ENCODE measurements at regions not wholly inside any gene's neighbourhood (a gene's known extent, or its start where the extent isn't known, plus 50 kb on each side); places are given as distances from the start of the nearest gene placed in this dataset.

DNA sequence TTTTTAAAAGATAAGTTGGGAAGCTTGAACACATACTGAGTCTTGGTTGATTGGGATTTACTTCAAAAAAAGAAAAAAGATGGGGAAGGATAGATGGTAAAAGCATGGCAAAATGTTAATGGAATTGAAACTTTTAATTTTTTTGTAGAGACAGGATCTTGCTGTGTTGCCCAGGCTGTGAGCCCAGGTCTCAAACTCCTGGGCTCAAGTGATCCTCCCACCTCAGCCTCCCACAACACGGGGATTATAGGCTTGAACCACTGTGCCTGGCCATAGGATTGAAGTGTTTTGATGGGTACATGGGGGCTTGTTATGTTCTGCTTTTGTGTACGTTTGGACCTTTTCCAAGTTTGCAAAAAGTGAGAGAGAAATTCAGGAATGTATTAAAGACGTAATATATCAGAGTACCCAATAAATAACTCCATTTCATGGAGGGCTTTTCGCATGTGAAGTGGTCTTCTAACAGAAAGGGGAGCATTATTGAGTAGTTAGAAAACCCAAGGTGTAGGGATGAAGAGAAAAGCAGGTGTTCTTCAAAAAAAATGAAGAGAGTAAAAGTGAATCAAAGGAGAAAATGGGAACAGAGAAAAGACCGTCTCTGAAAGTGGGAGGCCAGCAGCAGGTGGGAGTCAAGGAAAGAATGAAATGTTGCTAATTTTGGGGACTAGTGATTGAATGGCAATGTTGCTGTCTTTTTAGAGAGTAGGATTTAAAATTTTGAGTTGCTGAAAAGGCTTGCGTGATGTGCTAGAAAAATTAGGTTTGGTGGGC lies 55.2 kb downstream of the GARRE1 start:
- Histone ChIP-seq H3K79me2 (ENCODE audit: control insufficient read depth in 1 of 2, insufficient read depth in 2 of 2, low read length in 2 of 2) (0 out of 4 replicates have a peak, but pooled peaks cover 0 to 8% of the 10 kb centered on the region in 2 experiments), H3K27ac (ENCODE audit: low read depth, low read length) (no peak overlapping the region)
- TF ChIP-seq ZNF274 (IDR thresholded peaks at IDR 0.05; ENCODE audit: borderline replicate concordance, extremely low read depth, low read length), result no peak
- no peak for TF ChIP-seq TCF12 (IDR thresholded peaks at IDR 0.05; ENCODE audit: low read depth, low read length)
- no peak for TF ChIP-seq CREB1 (IDR thresholded peaks at IDR 0.05)
- TF ChIP-seq CTBP2 (IDR thresholded peaks at IDR 0.05; ENCODE audit: borderline replicate concordance, insufficient read depth, insufficient read length, low read length), result no peak
- no peak for TF ChIP-seq CHD2 (IDR thresholded peaks at IDR 0.05; ENCODE audit: low read length)
- no peak for TF ChIP-seq MAFK (IDR thresholded peaks at IDR 0.05; ENCODE audit: low read depth, low read length)
- no peak for TF ChIP-seq JUND (IDR thresholded peaks at IDR 0.05; ENCODE audit: low read length)
- no peak for TF ChIP-seq RXRA (IDR thresholded peaks at IDR 0.05; ENCODE audit: insufficient read depth, low read depth, low read length)
- TF ChIP-seq POU5F1 (IDR thresholded peaks at IDR 0.05; ENCODE audit: low read depth, low read length), result no peak
- no peak for TF ChIP-seq SIRT6 (IDR thresholded peaks at IDR 0.05; ENCODE audit: low read length)
- no peak for TF ChIP-seq NRF1 (IDR thresholded peaks at IDR 0.05; ENCODE audit: low read depth, low read length)

More for the DNA sequence above, 55.2 kb downstream of the GARRE1 start:
- no peak overlapping the region for H2BK20ac ChIP-seq (ENCODE audit: low read length)
- H3K23me2 ChIP-seq (ENCODE audit: low read depth, low read length), result no peaks in the 10 kb centered on the region
- no peak overlapping the region for H3K9ac ChIP-seq (replicated peaks in 1 of 4; ENCODE audit: extremely low read depth in 1 of 4, low read depth in 3 of 4, low read length in 3 of 4)
- DNase-seq (ENCODE audit: low read depth in 1 of 2, low spot score in 2 of 2) (no peak), FAIRE-seq (no peak)
- no peak overlapping the region for H3K18ac ChIP-seq (ENCODE audit: extremely low read depth, low read length)
- no peak overlapping the region for H3K14ac ChIP-seq (ENCODE audit: insufficient read length)
- H3K56ac ChIP-seq (replicated peaks; ENCODE audit: insufficient read length, low read depth, low read length), result no peak overlapping the region
- H4K20me1 ChIP-seq (replicated peaks in 1 of 2; ENCODE audit: control insufficient read depth in 1 of 2, insufficient read depth in 2 of 2, low read length in 2 of 2), result peaks cover 0 to 2% of the 10 kb centered on the region in 2 experiments
- H2BK120ac ChIP-seq (replicated peaks; ENCODE audit: low read depth, low read length), result no peak overlapping the region
- no peaks in the 10 kb centered on the region for H3K36me3 ChIP-seq (ENCODE audit: control insufficient read depth in 2 of 4, insufficient read depth in 4 of 4, low read length in 3 of 4)
- H3K23ac ChIP-seq (ENCODE audit: insufficient read length), result no peak overlapping the region
- 87% methylated on average over 6 of the region's 6 CpGs; no CpG with 5 or more reads in 1 of the 2 experiments for WGBS, 2 experiments (ENCODE audit: extremely low coverage in 1 of 2, insufficient coverage in 1 of 2, insufficient read length in 1 of 2, insufficient replicate concordance in 2 of 2, low coverage in 1 of 2, low lambda C conversion rate in 2 of 2, missing lambda C conversion rate in 1 of 2)
- H3K9me3 ChIP-seq (ENCODE audit: insufficient read depth in 2 of 2, low read depth in 1 of 2, low read length in 1 of 2), result no peaks in the 10 kb centered on the region
- no peak overlapping the region for H2BK15ac ChIP-seq (ENCODE audit: low read length)
- H2BK5ac ChIP-seq (ENCODE audit: low read depth, low read length), result no peak overlapping the region
- H2AFZ ChIP-seq (ENCODE audit: low read length), result no peak overlapping the region
- no peak overlapping the region for H3K4me2 ChIP-seq (ENCODE audit: insufficient read depth in 1 of 2, low read depth in 2 of 2, low read length in 2 of 2)
- ChIA-PET POLR2A (ENCODE audit: partially characterized antibody) (no interaction called here), CTCF (ENCODE audit: partially characterized antibody) (interaction anchor here (1.2 kb wide), 1 partner anchor 50 kb away, joined by 3 read pairs; no protein-coding TSS in a partner anchor)
- H4K91ac ChIP-seq (replicated peaks; ENCODE audit: insufficient read length, low read length), result no peak overlapping the region
- no peak overlapping the region for H4K8ac ChIP-seq (ENCODE audit: extremely low read depth, insufficient read depth, low read length)
- H3K4me3 ChIP-seq (ENCODE audit: extremely low read depth in 1 of 4, insufficient read depth in 2 of 4, low read depth in 3 of 4, low read length in 4 of 4), result no peak overlapping the region
- H3K4me1 ChIP-seq (replicated peaks in 1 of 4; ENCODE audit: control insufficient read depth in 3 of 4, insufficient read depth in 4 of 4, low read length in 3 of 4), result peaks cover 3 to 13% (median 12%) of the 10 kb centered on the region in 4 experiments
- no peak overlapping the region for H4K5ac ChIP-seq (ENCODE audit: insufficient read length, low read depth, low read length)
- peaks cover 2% of the 10 kb centered on the region; the same call in 1 of the 2 replicates for H3K79me1 ChIP-seq (ENCODE audit: low read depth, low read length)
- H3K27me3 ChIP-seq (replicated peaks in 1 of 4; ENCODE audit: control insufficient read depth in 3 of 4, extremely low read depth in 1 of 4, insufficient read depth in 3 of 4, low read length in 3 of 4), result no peaks in the 10 kb centered on the region
- no peak overlapping the region for H2AK5ac ChIP-seq (ENCODE audit: low read depth, low read length)
- H3K4ac ChIP-seq (replicated peaks; ENCODE audit: insufficient read length, low read depth, low read length), result no peak overlapping the region
- no peak overlapping the region for H2BK12ac ChIP-seq (ENCODE audit: low read depth, low read length)
